ENCODE measurements at regions not wholly inside any gene's neighbourhood (a gene's known extent, or its start where the extent isn't known, plus 50 kb on each side); places are given as distances from the start of the nearest gene placed in this dataset.

GRCh38 chr5:3311433-3311832 lies 284.2 kb upstream of the IRX1 start:
- TF ChIP-seq POLR2A (IDR thresholded peaks at IDR 0.05), result no peak
- TF ChIP-seq, protein P1, sequence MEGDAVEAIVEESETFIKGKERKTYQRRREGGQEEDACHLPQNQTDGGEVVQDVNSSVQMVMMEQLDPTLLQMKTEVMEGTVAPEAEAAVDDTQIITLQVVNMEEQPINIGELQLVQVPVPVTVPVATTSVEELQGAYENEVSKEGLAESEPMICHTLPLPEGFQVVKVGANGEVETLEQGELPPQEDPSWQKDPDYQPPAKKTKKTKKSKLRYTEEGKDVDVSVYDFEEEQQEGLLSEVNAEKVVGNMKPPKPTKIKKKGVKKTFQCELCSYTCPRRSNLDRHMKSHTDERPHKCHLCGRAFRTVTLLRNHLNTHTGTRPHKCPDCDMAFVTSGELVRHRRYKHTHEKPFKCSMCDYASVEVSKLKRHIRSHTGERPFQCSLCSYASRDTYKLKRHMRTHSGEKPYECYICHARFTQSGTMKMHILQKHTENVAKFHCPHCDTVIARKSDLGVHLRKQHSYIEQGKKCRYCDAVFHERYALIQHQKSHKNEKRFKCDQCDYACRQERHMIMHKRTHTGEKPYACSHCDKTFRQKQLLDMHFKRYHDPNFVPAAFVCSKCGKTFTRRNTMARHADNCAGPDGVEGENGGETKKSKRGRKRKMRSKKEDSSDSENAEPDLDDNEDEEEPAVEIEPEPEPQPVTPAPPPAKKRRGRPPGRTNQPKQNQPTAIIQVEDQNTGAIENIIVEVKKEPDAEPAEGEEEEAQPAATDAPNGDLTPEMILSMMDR (IDR thresholded peaks at IDR 0.05 in 4 of 5, conservative IDR thresholded peaks at IDR 0.05 in 1 of 5), result no peak
- ATAC-seq (no peak), DNase-seq (no peak)
- H3K9me3 ChIP-seq, result no peaks in the 10 kb centered on the region
- no peaks in the 10 kb centered on the region for H3K27me3 ChIP-seq
- no peaks in the 10 kb centered on the region for H3K36me3 ChIP-seq
- in situ Hi-C loops (cut with MboI; ENCODE audit: low sequenced_read_pairs in 4 of 4), result no loop called here
- H3K4me3 ChIP-seq, result no peak overlapping the region
- no peak overlapping the region for H3K27ac ChIP-seq
- intact Hi-C loops (cut with DNase I; ENCODE audit: low total_unique reads), result no loop called here
- no peaks in the 10 kb centered on the region for H3K4me1 ChIP-seq

DNA sequence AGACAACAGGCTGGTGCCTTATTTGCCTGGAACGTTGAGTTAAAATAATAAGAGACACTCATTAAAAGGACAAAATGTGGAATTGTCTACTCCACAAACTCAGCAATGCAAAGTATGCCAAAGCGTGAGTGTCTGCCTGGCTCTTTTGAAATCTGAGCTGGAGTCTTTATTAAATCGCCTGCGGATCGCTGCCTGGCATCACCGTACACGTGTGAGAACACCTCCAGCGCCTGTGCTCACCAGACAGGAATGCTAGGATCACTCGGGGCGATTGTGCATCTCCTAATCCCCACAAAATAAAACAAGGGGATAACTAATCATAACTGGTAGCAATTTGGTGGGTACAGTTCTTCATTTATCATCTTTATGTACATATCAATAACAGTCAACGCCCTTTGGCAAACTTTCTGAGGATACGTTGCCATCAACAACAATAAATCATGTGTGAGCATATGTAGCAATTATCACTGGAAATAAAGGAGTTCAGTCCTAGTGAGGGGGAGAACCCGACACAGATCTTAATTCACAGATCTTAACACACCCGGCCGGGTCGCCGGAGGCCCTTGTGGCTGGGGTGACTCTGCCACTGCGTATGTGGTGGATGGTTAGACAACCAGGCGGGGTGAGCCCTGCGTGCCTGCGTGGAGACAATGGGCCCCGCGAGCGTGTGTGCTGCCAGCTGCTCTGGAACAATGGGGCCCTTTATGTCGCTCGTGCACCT lies 284.9 kb upstream of the IRX1 start:
- in situ Hi-C loops (cut with MboI; ENCODE audit: low sequenced_read_pairs in 4 of 4) (no loop called here), intact Hi-C loops (cut with DNase I; ENCODE audit: low total_unique reads) (no loop called here)
- no peaks in the 10 kb centered on the region for H3K27me3 ChIP-seq
- DNase-seq (no peak), ATAC-seq (no peak)
- H3K4me3 ChIP-seq, result no peak overlapping the region
- no peaks in the 10 kb centered on the region for H3K36me3 ChIP-seq
- H3K4me1 ChIP-seq, result no peaks in the 10 kb centered on the region
- TF ChIP-seq, protein P1 (IDR thresholded peaks at IDR 0.05 in 4 of 5, conservative IDR thresholded peaks at IDR 0.05 in 1 of 5), result no peak
- no peak for TF ChIP-seq POLR2A (IDR thresholded peaks at IDR 0.05)
- H3K9me3 ChIP-seq, result no peaks in the 10 kb centered on the region
- H3K27ac ChIP-seq, result no peak overlapping the region

DNA sequence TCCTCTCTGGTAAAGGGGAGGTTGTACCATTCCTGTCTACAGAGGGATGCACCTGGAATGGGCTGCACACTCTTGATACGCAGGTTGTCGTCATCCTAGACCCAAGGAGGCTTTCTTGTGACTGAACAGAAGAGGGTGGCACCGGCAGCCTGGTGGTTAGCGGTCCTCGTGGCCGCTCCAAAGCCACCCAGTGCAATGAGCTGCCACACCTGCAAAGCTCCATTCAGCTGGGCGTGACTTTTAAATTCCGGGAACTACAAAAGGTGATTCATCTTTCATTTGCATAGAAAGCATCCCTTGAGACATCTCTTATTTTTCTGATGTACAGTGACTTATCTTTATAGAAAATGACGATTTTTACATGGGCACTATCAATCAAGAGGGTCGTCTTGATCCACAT lies 286.1 kb upstream of the IRX1 start:
- H3K36me3 ChIP-seq, result no peaks in the 10 kb centered on the region
- no peaks in the 10 kb centered on the region for H3K9me3 ChIP-seq
- no peak overlapping the region for H3K27ac ChIP-seq
- ATAC-seq, result no peak
- no peak for TF ChIP-seq POLR2A (IDR thresholded peaks at IDR 0.05)
- TF ChIP-seq, protein P1 (IDR thresholded peaks at IDR 0.05 in 4 of 5, conservative IDR thresholded peaks at IDR 0.05 in 1 of 5), result no peak
- no peak overlapping the region for H3K4me3 ChIP-seq
- intact Hi-C loops (cut with DNase I; ENCODE audit: low total_unique reads) (no loop called here), in situ Hi-C loops (cut with MboI; ENCODE audit: low sequenced_read_pairs in 4 of 4) (no loop called here)
- no peaks in the 10 kb centered on the region for H3K4me1 ChIP-seq
- DNase-seq, result no peak
- no peaks in the 10 kb centered on the region for H3K27me3 ChIP-seq

GRCh38 chr5:3307982-3308621 lies 287.5 kb upstream of the IRX1 start:
- DNase-seq, result no peak
- Histone ChIP-seq H3K4me1 (no peaks in the 10 kb centered on the region), H3K9me3 (no peaks in the 10 kb centered on the region), H3K36me3 (no peaks in the 10 kb centered on the region), H3K4me3 (no peak overlapping the region), H3K27me3 (no peaks in the 10 kb centered on the region), H3K27ac (no peak overlapping the region)
- intact Hi-C loops (cut with DNase I; ENCODE audit: low total_unique reads) (no loop called here), in situ Hi-C loops (cut with MboI; ENCODE audit: low sequenced_read_pairs in 4 of 4) (no loop called here)
- no peak for ATAC-seq
- TF ChIP-seq POLR2A (IDR thresholded peaks at IDR 0.05), result no peak
- TF ChIP-seq, protein P1 (IDR thresholded peaks at IDR 0.05 in 4 of 5, conservative IDR thresholded peaks at IDR 0.05 in 1 of 5), result no peak
